ENCODE measurements at regions not wholly inside any gene's neighbourhood (a gene's known extent, or its start where the extent isn't known, plus 50 kb on each side); places are given as distances from the start of the nearest gene placed in this dataset.

GRCh38 chr20:51994751-51995417 lies 192.6 kb upstream of the SALL4 start:
- Histone ChIP-seq H2AFZ (ENCODE audit: low read length) (no peak overlapping the region), H3K9ac (ENCODE audit: low read length) (no peak overlapping the region), H3K9me2 (ENCODE audit: low read depth, low read length) (no peaks in the 10 kb centered on the region), H3F3A (ENCODE audit: insufficient read depth, low read length) (no peaks in the 10 kb centered on the region), H3K9me3 (ENCODE audit: low read length) (no peaks in the 10 kb centered on the region), H3K36me3 (ENCODE audit: insufficient read depth, low read length) (no peaks in the 10 kb centered on the region), H3K4me3 (ENCODE audit: low read depth, low read length, poor library complexity, severe bottlenecking) (no peak overlapping the region), H3K27me3 (ENCODE audit: insufficient read depth, low read length) (no peaks in the 10 kb centered on the region), H4K20me1 (ENCODE audit: insufficient read depth, low read length) (no peaks in the 10 kb centered on the region), H3K79me2 (ENCODE audit: insufficient read depth, low read length) (no peaks in the 10 kb centered on the region), H3K27ac (ENCODE audit: low read depth, low read length, poor library complexity, severe bottlenecking) (no peak overlapping the region), H3K4me1 (ENCODE audit: insufficient read depth, low read length, severe bottlenecking) (no peaks in the 10 kb centered on the region), H3K4me2 (ENCODE audit: low read length) (no peak overlapping the region)
- TF ChIP-seq CTCF (IDR thresholded peaks at IDR 0.05; ENCODE audit: low read length) = no peak
- TF ChIP-seq EZH2 (IDR thresholded peaks at IDR 0.05; ENCODE audit: borderline replicate concordance, low read length) = no peak

GRCh38 chr20:51987812-51988211 lies 185.5 kb upstream of the SALL4 start:
- no peaks in the 10 kb centered on the region for H3K4me1 ChIP-seq (ENCODE audit: insufficient read depth, low read length, severe bottlenecking)
- no peaks in the 10 kb centered on the region for H3F3A ChIP-seq (ENCODE audit: insufficient read depth, low read length)
- H3K9me3 ChIP-seq (ENCODE audit: low read length) = no peaks in the 10 kb centered on the region
- no peaks in the 10 kb centered on the region for H3K36me3 ChIP-seq (ENCODE audit: insufficient read depth, low read length)
- TF ChIP-seq EZH2 (IDR thresholded peaks at IDR 0.05; ENCODE audit: borderline replicate concordance, low read length) (no peak), CTCF (IDR thresholded peaks at IDR 0.05; ENCODE audit: low read length) (no peak)
- H3K4me3 ChIP-seq (ENCODE audit: low read depth, low read length, poor library complexity, severe bottlenecking) = no peak overlapping the region
- no peak overlapping the region for H3K4me2 ChIP-seq (ENCODE audit: low read length)
- H2AFZ ChIP-seq (ENCODE audit: low read length) = no peak overlapping the region
- H4K20me1 ChIP-seq (ENCODE audit: insufficient read depth, low read length) = no peaks in the 10 kb centered on the region
- no peaks in the 10 kb centered on the region for H3K27me3 ChIP-seq (ENCODE audit: insufficient read depth, low read length)
- H3K27ac ChIP-seq (ENCODE audit: low read depth, low read length, poor library complexity, severe bottlenecking) = no peak overlapping the region
- H3K9ac ChIP-seq (ENCODE audit: low read length) = no peak overlapping the region
- no peaks in the 10 kb centered on the region for H3K79me2 ChIP-seq (ENCODE audit: insufficient read depth, low read length)
- no peaks in the 10 kb centered on the region for H3K9me2 ChIP-seq (ENCODE audit: low read depth, low read length)

- Histone ChIP-seq H3K4me2 (ENCODE audit: low read length) (no peak overlapping the region), H3K9me3 (ENCODE audit: low read length) (no peaks in the 10 kb centered on the region), H3K27ac (ENCODE audit: low read depth, low read length, poor library complexity, severe bottlenecking) (no peak overlapping the region), H3F3A (ENCODE audit: insufficient read depth, low read length) (no peaks in the 10 kb centered on the region), H2AFZ (ENCODE audit: low read length) (no peak overlapping the region), H3K27me3 (ENCODE audit: insufficient read depth, low read length) (no peaks in the 10 kb centered on the region), H3K36me3 (ENCODE audit: insufficient read depth, low read length) (no peaks in the 10 kb centered on the region), H3K4me1 (ENCODE audit: insufficient read depth, low read length, severe bottlenecking) (no peaks in the 10 kb centered on the region), H3K79me2 (ENCODE audit: insufficient read depth, low read length) (no peaks in the 10 kb centered on the region), H3K9me2 (ENCODE audit: low read depth, low read length) (no peaks in the 10 kb centered on the region), H3K9ac (ENCODE audit: low read length) (no peak overlapping the region), H4K20me1 (ENCODE audit: insufficient read depth, low read length) (no peaks in the 10 kb centered on the region), H3K4me3 (ENCODE audit: low read depth, low read length, poor library complexity, severe bottlenecking) (no peak overlapping the region)
- TF ChIP-seq CTCF (IDR thresholded peaks at IDR 0.05; ENCODE audit: low read length) (no peak), EZH2 (IDR thresholded peaks at IDR 0.05; ENCODE audit: borderline replicate concordance, low read length) (no peak)
Measured at GRCh38 chr20:51985013-51985415, 182.7 kb upstream of the SALL4 start.

Data from OCI-LY1 (cell line).